B cell (primary cell): ENCODE measurements at regions not wholly inside any gene's neighbourhood (a gene's known extent, or its start where the extent isn't known, plus 50 kb on each side); places are given as distances from the start of the nearest gene placed in this dataset.

Experiments
- ATAC-seq: fragments of 200-7000 bp; cut with Tn5 transposase; one replicate; pipeline ENCODE4 v1.10.0; 2021; ENCODE audit warnings: low read depth, mild to moderate bottlenecking, moderate number of reproducible peaks, moderate library complexity
- CTCF ChIA-PET: fragments of 350-600 bp; sonication (Branson Sonifier 250); formaldehyde crosslinking; loops from one replicate; lab custom pipeline; 2021; ENCODE audit warnings: antibody characterized with exemption, inconsistent platforms; lab: Charles Lee
- POLR2A ChIA-PET: fragments of 350-600 bp; sonication (Branson Sonifier 250); formaldehyde crosslinking; loops from one replicate; lab custom pipeline; 2021; ENCODE audit warnings: antibody characterized with exemption; lab: Charles Lee
- DNase-seq: peaks from one replicate; pipeline ENCODE4 v3.0.0; 2013
- H2AFZ ChIP-seq: 2 replicates; pipeline ENCODE4 v1.6.1; 2012; ENCODE audit warnings: mild to moderate bottlenecking, low read depth, low read length; ENCODE audit not compliant: insufficient read depth, poor library complexity, severe bottlenecking
- H3K27ac ChIP-seq, 2 donors: 1 replicate in 1 of 2; 2 replicates in 1 of 2; pipeline ENCODE4 v1.5.1; 2012 to 2013; ENCODE audit warnings: low read length in 2 of 2, mild to moderate bottlenecking in 2 of 2, moderate library complexity in 1 of 2
- H3K27me3 ChIP-seq, 4 experiments: fragments of 200-600 bp in 1 of 4; sonication (generic) in 1 of 4; replicated peaks in 1 of 4; 1 replicate in 2 of 4; 2 replicates in 2 of 4; pipeline versions ENCODE4 v1.6.1 to v1.7.0; 2013 to 2016; ENCODE audit warnings: low read length in 3 of 4, mild to moderate bottlenecking in 2 of 4, mixed read lengths in 1 of 4, moderate library complexity in 1 of 4; ENCODE audit not compliant: insufficient read depth in 4 of 4, control insufficient read depth in 3 of 4; ENCODE audit errors: control extremely low read depth in 1 of 4
- H3K36me3 ChIP-seq, 2 experiments: replicated peaks in 1 of 2; 1 replicate in 1 of 2; 2 replicates in 1 of 2; pipeline versions ENCODE4 v1.6.1 to v1.7.1; 2013; ENCODE audit warnings: low read length in 1 of 2; ENCODE audit not compliant: insufficient read depth in 2 of 2, control insufficient read depth in 1 of 2; ENCODE audit errors: control extremely low read depth in 1 of 2, extremely low read depth in 1 of 2
- H3K4me1 ChIP-seq, 2 donors: fragments of 200-600 bp in 1 of 2; sonication (generic) in 1 of 2; 1 replicate in 1 of 2; 2 replicates in 1 of 2; pipeline versions ENCODE4 v1.5.1 to v1.6.1; 2013 to 2017; ENCODE audit warnings: low read length in 2 of 2; ENCODE audit not compliant: control insufficient read depth in 2 of 2, insufficient read depth in 2 of 2
- H3K4me2 ChIP-seq: replicated peaks from 2 replicates; pipeline ENCODE3; 2012; ENCODE audit warnings: mild to moderate bottlenecking, low read depth, low read length; ENCODE audit not compliant: poor library complexity, severe bottlenecking
- H3K4me3 ChIP-seq, 5 experiments: fragments of 200-600 bp in 1 of 5; sonication (generic) in 1 of 5; 1 replicate in 3 of 5; 2 replicates in 2 of 5; pipeline versions ENCODE4 v1.5.1 to v1.7.0; 2011 to 2016; ENCODE audit warnings: low read length in 4 of 5, mild to moderate bottlenecking in 4 of 5, low read depth in 2 of 5, control low read depth in 1 of 5, moderate library complexity in 1 of 5; ENCODE audit not compliant: insufficient read depth in 1 of 5; ENCODE audit errors: control extremely low read depth in 1 of 5, extremely low read depth in 1 of 5
- H3K79me2 ChIP-seq: fragments of 200-600 bp; sonication (generic); one replicate; pipeline ENCODE4 v1.6.0; 2016; ENCODE audit warnings: low read length; ENCODE audit not compliant: control insufficient read depth, insufficient read depth
- H3K9ac ChIP-seq: fragments of 200-600 bp; sonication (generic); 2 replicates; pipeline ENCODE4 v1.6.1; 2017; ENCODE audit warnings: mild to moderate bottlenecking, low read length, moderate library complexity
- H3K9me3 ChIP-seq, 3 donors: one replicate each; pipeline versions ENCODE4 v1.6.1 to v1.7.1; 2013; ENCODE audit warnings: low read length in 2 of 3; ENCODE audit not compliant: control insufficient read depth in 2 of 3, insufficient read depth in 1 of 3; ENCODE audit errors: control extremely low read depth in 1 of 3
- H4K20me1 ChIP-seq: 2 replicates; pipeline ENCODE4 v1.6.0; 2012; ENCODE audit warnings: mild to moderate bottlenecking, low read length; ENCODE audit not compliant: insufficient read depth, control insufficient read depth, poor library complexity, severe bottlenecking
- H3K27ac Mint-ChIP-seq: one replicate; pipeline ENCODE4 v1.8.0; 2021; ENCODE audit warnings: mixed read lengths
- H3K27me3 Mint-ChIP-seq: one replicate; pipeline ENCODE4 v1.8.0; 2021; ENCODE audit warnings: mixed read lengths
- H3K4me1 Mint-ChIP-seq: one replicate; pipeline ENCODE4 v1.8.0; 2021; ENCODE audit warnings: mixed read lengths
- H3K4me3 Mint-ChIP-seq: one replicate; pipeline ENCODE4 v1.8.0; 2021; ENCODE audit warnings: mixed read lengths
- H3K9me3 Mint-ChIP-seq: one replicate; pipeline ENCODE4 v1.8.0; 2022; ENCODE audit warnings: mixed read lengths; ENCODE audit not compliant: insufficient read depth
- CTCF ChIP-seq: fragments of 200-600 bp; IDR thresholded peaks from one replicate; pipeline ENCODE4 v1.8.0; 2022; ENCODE audit warnings: antibody characterized with exemption, mild to moderate bottlenecking
- EZH2 ChIP-seq: IDR thresholded peaks from 2 replicates; pipeline ENCODE4 v1.6.1; 2012; ENCODE audit warnings: borderline replicate concordance, low read depth, mild to moderate bottlenecking, moderate library complexity, low read length; ENCODE audit not compliant: insufficient read depth, poor library complexity, severe bottlenecking
- WGBS: methylation state at CpG from one replicate; pipeline ENCODE4 v1.1.5; 2013; ENCODE audit warnings: missing lambda C conversion rate; ENCODE audit not compliant: insufficient coverage; 5-methylcytosine and 5-hydroxymethylcytosine counted together
- intact Hi-C: fragments of 100-400 bp; cut with micrococcal nuclease; formaldehyde crosslinking; loops from one replicate; pipeline ENCODE4 v1.10.0; 2022

GRCh38 chr5:82521431-82522051, 243.4 kb upstream of the RPS23 start:
- TF ChIP-seq CTCF (no peak), EZH2 (no peak)
- no peak overlapping the region for H3K27ac ChIP-seq
- H3K27me3 Mint-ChIP-seq: no peaks in the 10 kb centered on the region
- intact Hi-C loops: no loop called here
- WGBS: 100% methylated on average over 2 of the region's 4 CpGs
- no peaks in the 10 kb centered on the region for H3K9me3 Mint-ChIP-seq
- no peak overlapping the region for H3K27ac Mint-ChIP-seq
- no peaks in the 10 kb centered on the region for H3K79me2 ChIP-seq
- CTCF ChIA-PET: no interaction called here
- no peak for DNase-seq
- H3K4me1 ChIP-seq: no peaks in the 10 kb centered on the region
- H3K9me3 ChIP-seq: no peaks in the 10 kb centered on the region
- H2AFZ ChIP-seq: no peak overlapping the region
- H3K4me3 Mint-ChIP-seq: no peak overlapping the region
- H4K20me1 ChIP-seq: no peaks in the 10 kb centered on the region
- ATAC-seq: no peak
- no peak overlapping the region for H3K9ac ChIP-seq
- H3K36me3 ChIP-seq: no peaks in the 10 kb centered on the region
- no peak overlapping the region for H3K4me3 ChIP-seq
- H3K27me3 ChIP-seq: no peaks in the 10 kb centered on the region
- no peaks in the 10 kb centered on the region for H3K4me1 Mint-ChIP-seq
- POLR2A ChIA-PET: no interaction called here
- H3K4me2 ChIP-seq: no peak overlapping the region

- H3K27me3 Mint-ChIP-seq: no peaks in the 10 kb centered on the region
- no peak for TF ChIP-seq CTCF
- TF ChIP-seq EZH2: no peak
- WGBS: 84% methylated on average over 2 of the region's 3 CpGs
Measured at GRCh38 chr5:82519558-82519957, 241.4 kb upstream of the RPS23 start.

More at GRCh38 chr5:82519558-82519957, 241.4 kb upstream of the RPS23 start:
- intact Hi-C loops: no loop called here
- ATAC-seq (no peak), DNase-seq (no peak)
- Mint-ChIP-seq H3K27ac (no peak overlapping the region), H3K9me3 (no peaks in the 10 kb centered on the region), H3K4me3 (no peak overlapping the region), H3K4me1 (no peaks in the 10 kb centered on the region)
- Histone ChIP-seq H4K20me1 (no peaks in the 10 kb centered on the region), H2AFZ (no peak overlapping the region), H3K79me2 (no peaks in the 10 kb centered on the region), H3K4me3 (no peak overlapping the region), H3K27me3 (no peaks in the 10 kb centered on the region), H3K36me3 (no peaks in the 10 kb centered on the region), H3K4me1 (no peaks in the 10 kb centered on the region), H3K9me3 (no peaks in the 10 kb centered on the region), H3K27ac (no peak overlapping the region), H3K9ac (no peak overlapping the region), H3K4me2 (no peak overlapping the region)
- ChIA-PET POLR2A (no interaction called here), CTCF (no interaction called here)
